Activated CD4-positive, CD25-positive, alpha-beta regulatory T cell treated with anti-CD3 and anti-CD28 coated beads, Interleukin-2, amount 50 U/mL, for 16 hours (primary cell): ENCODE measurements at regions not wholly inside any gene's neighbourhood (a gene's known extent, or its start where the extent isn't known, plus 50 kb on each side); places are given as distances from the start of the nearest gene placed in this dataset.

Experiments
- DNase-seq: peaks from one replicate; pipeline ENCODE4 v3.0.0-alpha.2; 2020; ENCODE audit warnings: low read depth, low spot score

- no peak for DNase-seq
Observed at GRCh38 chr2:46239175-46239846, 57.9 kb upstream of the EPAS1 start.

DNA sequence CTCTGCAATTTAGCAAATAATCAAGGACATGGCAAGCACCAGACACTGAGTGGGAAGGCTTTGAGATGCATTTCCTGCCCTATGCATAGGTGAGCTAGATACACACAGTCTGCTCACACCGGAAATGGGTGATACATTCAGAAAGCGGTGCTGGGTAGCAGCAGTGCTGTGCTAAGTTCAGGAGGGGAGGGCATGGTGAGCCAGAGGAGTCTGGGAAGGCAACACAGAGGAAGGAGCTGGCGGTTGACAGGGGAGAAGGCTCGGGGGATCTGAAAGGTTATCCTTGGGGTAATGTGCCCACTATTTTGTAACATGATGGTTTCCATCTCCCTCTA, 57.4 kb upstream of the EPAS1 start:
- peak; percentile 41 for DNase-seq

DNA sequence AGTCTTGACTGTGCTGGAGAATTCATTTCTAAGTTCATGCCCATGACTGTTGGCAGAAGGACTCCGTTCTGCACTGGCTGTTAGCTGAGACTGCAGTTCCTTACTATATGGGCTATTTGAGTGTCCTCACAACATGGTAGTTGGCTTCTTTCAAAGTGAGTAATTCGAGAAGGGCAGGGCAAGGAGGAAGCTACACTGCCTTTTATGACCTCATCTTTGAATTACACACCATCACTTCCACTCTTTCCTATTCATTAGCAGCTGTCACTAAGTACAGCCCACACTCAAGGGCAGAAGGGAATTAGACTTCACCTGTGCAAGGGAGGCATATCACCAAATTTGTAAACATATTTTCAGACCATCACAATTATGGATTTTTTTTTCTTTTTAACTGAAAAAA, 55.9 kb upstream of the EPAS1 start:
- DNase-seq = no peak

GRCh38 chr2:46245869-46246268, 51.3 kb upstream of the EPAS1 start:
- DNase-seq = no peak

DNA sequence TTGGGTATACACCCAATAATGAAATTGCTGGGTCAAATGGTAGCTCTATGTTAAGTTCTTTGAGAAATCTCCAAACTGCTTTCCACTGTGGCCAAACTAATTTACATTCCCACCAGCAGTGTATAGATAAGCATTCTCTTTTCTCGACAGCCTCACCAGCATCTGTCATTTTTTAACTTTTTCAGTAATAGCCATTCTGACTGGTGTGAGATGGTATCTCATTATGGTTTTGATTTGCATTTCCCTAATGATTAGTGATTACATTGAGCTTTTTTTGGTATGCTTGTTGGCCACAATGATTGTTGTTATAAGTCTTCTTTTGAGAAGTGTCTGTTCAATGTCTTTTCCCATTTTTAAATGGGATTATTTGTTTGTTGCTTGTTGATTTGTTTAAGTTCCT, 50.4 kb upstream of the EPAS1 start:
- DNase-seq = no peak
